Right kidney (tissue), 1 donor: ENCODE measurements at regions not wholly inside any gene's neighbourhood (a gene's known extent, or its start where the extent isn't known, plus 50 kb on each side); places are given as distances from the start of the nearest gene placed in this dataset.

Experiments used
- DNase-seq: peaks from one replicate; pipeline ENCODE4 v3.0.0-alpha.2; 2016

DNA sequence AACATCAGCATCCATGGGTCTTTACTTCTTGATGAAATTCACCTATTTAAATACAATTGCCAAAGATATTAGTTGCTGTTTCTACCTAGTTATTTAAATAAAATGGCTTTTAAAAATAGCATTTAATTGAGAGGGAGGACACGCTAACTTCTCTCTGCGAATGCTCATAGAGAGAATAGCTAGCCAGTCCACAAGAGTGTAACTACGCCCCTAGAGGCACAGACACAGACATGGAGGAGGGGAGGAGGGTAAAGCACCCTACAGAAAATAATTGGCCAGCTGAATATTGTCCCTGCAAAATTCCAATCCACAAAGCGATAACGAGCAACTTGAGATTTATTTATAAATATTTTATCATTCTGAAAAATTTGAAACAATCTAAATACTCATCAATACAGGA lies 97.0 kb upstream of the PAPOLG start:
- no peak for DNase-seq

DNA sequence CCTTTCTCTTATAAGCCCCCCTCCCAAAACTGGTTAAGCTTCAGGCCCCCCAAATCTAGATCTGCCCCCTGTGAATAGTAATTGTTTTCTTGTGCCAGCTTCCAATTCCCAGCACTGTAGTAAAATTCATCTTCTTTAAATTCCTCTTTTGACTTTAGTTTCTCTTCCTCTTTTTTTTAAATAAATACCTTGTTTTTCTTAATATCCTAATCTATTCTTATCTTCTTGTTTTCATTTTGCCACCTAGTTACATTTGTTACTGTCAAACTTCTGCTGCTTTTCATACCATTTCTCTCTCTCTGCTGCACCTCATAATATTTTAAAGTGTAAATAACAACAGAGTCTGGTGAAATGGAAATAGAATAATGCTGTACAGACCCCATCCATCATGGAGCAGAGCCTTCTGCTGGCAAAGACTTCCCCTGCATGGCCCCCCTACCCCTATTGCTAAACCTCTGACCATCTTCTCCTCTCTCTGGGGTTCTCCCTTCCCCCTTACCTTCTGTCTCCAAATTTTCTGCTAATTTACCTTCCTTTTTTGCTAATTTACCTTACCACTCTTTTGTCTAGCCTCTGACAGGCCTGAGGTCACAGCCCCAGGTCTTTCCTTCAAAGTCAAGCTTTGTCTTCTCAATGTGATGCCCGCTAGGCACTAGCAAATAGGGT lies 94.9 kb upstream of the PAPOLG start:
- no peak for DNase-seq

DNA sequence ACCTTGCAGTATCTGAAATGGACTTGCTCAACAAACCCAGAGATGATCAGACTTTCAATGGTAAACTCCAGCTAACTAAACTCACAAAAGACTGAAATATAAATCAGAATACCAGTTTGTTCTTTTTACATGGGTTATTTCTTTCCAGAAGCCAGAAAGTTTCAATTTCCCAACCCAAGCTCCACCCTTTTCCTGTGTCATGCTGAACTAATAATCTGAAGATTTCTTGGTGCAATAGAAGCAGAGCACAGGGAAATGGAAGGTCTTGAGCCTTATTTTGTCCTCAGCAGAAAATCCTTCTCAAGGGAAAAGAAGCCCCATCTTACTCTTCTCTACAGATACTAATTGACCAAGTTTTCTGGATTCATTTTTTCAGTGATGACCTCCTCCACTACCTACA lies 93.3 kb upstream of the PAPOLG start:
- DNase-seq: no peak

DNA sequence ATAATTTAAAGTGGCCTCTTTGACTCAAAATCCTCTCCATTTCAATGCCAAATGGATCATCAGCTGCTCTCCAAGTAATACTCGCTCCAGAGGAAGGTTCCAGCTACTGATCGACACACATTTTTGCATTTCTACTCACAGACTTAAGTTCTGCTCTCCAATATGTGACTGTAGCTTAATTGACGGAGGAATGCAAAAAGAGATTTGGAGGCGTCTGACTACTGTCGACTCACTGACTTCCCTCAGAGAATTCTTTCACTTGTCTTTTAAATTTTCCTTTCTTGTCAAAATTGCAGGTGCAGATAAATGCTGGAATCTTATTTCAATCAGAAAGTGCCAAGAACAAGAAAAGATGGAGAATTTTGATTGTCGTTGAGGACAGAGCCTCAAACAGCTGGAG lies 84.1 kb upstream of the PAPOLG start:
- no peak for DNase-seq

DNA sequence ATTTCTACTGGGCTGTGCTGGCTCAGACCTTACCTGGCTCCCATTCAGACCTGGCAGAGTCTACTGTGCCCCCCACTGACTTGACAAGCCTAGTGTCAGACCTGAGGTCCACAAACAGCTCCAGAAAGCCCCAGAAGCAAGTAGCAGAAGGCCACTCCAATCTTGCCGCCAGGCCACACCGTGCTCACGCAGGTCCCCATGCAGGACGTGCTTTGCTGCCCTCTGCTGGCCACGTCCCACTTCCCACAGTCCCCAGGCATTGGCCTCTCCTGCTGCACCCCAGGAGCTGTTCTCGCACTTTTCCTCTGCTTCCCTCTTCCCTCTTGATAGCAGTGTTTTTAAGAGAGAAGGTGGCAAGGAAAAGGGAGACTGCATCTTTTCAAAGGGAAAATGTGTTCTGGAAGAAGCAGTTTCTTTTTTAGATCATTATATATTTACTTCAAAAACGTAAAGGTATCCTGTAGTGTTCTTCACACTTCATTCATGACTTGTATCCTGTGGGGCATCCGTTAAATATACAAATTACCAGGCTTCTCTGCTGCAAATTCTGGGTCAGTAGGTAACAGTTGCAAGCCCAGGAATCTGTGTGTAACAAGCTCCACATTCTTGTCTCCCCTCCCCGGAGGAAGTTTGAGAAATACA lies 81.4 kb upstream of the PAPOLG start:
- DNase-seq: peak; percentile 46

DNA sequence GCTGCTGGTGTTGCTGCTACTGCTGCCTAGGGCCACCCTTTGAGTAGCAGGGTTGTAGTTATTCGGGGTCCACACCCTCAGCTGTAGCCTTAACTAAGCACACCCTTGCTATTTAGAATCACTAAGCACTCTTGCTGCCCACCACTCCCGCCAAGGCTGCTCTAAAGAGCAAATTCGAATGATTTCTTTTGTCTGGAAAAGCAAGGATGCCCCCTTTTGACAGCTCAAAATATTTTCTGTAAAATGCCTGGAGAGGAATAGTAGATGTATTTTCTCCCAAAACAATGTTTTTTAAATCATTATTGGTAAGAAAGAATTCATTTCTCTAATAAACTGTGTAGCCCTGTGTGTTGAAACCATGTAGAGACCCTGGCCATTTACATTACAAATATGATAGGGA lies 80.8 kb upstream of the PAPOLG start:
- no peak for DNase-seq

DNA sequence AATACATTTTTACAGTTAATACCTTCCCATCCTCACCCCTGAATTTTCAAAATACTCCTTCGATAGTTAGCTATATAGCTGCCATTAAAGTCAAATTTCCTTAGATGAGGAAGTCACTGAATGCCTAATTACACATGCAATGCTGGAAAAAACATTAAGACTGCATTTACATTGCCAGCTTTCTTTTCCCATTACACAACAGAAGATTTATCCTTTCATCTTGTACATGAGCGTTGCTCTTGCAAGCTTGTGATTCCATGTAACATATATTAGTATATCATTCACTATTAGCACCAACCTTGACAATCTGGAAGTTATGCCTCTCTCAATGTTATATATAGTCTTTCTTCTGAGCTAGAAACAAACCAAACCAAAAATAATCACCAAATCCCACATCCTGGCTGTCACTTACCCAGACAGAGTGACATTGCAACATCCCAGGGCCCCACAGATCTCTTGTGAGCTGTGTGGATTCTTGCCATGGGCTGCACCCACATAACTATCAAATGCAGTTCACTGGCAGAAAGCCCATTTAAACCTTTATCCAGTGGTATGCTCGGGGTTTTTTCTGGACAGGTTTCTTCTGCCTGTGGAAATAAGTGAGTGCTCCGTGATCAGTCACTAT lies 79.2 kb upstream of the PAPOLG start:
- no peak for DNase-seq

DNA sequence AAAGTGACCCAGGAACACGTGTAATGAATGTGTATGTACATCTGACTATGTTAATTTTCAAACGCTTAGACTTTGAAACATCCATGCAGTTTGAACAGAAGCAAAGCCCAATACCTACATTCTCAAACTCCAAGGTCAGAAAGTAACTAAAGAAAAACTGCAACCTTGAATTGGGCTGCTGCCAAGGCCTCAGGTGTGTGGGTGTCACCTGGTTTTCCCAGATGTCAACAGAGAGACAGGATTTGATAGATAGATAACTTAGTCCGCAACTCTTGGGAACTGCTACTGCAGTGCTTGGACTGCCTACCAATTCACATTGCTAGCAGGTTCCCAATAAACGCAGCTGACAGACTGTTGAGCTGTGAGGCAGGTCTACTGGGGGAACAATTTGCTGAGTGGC lies 78.7 kb upstream of the PAPOLG start:
- DNase-seq: no peak

DNA sequence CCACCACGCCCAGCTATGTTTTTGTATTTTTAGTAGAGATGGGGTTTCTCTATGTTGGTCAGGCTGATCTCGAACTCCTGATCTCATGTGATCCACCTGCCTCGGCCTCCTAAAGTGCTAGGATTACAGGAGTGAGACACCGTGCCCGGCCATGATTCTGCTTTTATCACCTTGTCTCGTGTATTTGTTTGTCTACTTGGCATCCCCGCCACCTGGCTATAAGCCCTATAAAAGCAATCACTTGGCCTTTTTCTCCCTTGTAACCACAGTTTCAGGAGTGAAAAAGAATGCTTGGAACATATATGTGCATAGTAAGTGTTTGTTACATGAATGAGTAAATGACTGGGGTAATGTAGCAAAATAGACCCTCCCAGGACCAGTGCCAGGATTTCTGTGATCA lies 77.5 kb upstream of the PAPOLG start:
- DNase-seq: no peak

DNA sequence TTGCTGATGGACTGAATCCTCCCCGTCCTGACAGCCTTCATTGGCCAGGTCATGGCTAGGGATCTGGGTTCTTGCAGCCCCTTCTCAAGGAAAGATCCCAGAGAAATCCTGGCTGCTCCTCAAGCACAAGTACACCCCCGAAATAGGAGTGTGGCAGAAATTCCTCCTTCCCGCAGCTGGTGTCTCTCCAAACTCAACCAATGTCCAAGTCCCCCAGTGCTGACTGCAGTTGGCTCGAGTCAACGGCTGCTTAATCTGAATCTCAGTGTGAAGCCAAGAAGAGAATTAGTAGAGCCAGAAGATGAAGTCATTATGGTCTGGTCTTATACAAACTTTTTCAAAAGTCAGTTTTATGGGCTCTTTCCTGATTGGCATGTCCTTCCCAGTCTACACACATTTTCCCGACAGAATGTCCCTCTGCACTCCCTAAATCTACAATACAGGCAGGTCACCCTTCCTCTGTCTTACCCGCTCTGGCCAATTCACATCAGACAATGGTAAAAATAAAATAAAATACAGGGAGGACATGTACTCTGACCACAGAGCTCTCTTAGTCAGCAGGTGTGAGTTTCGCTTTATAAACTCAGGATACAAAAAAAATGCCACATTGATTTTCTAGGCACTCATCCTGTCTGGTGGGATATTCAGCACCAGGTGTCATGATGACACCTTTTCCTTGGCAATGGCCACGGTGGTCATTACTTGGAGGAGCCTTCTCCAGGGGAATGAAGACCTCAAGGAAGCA lies 76.9 kb upstream of the PAPOLG start:
- no peak for DNase-seq

DNA sequence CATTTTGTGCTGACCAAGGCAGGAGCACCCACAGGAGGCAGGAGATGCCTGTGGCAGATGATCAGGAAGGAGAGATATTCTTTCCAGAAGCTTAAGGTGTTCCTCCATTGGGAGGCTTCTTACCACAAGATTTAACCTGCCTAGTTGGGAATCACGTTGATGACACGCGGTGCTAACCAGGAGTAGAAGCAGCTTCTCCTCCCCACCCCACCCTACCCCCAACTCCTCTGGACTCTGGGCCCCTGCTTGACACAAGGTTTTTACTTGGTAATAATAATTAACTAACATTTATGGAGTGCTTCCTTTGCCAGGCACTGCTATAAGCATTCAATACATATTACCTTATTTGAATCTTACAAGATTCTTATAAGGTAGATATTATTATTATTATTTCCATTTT lies 62.5 kb upstream of the PAPOLG start:
- no peak for DNase-seq

DNA sequence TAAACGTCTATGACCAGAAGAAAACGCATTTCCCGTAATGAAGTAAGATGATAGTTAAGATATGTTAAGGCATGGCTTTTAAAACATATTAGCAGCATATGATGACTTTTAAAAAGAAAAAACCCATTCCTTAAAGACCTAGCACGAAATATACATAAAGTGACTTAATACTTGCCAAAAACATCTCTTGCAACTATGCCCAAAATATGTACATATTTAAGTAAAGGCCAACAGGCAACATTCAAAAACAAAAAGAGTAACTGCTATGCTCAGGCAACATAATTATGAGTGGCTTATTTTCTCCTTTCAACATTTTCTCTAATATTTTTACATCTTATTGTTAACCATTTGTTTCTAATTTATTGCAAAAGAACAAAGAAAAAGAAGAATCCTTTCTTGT lies 60.3 kb upstream of the PAPOLG start:
- no peak for DNase-seq

DNA sequence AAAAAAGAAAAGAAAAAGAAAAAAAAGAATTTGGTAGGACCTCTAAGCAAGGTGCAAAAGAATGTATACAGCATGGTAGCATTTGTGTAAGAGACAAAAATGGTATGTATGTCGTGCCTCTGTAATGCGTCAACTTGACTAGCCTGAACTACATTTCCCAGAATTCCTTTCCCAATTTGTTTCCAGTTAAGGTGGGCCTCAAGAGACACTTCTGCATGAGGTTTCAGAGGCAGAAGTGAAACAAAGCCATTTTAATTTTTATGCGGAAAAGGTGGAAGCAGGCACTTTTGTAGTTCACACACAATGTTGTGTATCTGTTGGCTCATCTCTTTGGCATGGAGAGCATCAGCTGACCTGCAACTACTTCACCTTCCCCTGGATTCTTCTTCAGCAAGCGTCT lies 56.5 kb upstream of the PAPOLG start:
- DNase-seq: no peak

DNA sequence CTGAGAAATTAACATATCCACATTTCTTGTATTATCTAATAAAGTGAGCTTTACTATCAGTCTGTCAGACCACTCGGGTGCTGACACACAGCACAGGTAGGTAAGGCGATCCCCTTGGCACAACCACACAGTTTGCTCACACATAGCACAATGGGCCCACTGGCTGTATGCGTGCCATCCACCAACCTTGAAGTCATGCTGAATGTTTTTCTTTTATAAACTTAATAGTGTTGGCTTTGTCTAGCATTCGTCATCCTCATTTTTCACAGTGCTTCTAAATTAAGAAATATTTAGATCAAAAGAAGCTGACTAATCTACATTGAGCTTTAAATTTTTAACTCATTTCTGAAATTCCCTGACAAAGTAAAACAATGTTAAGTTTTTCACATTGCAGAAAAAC lies 50.0 kb upstream of the PAPOLG start:
- no peak for DNase-seq
